Stimulated activated naive B cell treated with anti-CD40 and anti-IgM and Interleukin-4, amounts not matched to agents 10 μg/mL and 1 μg/mL and 100 μg/mL, for 72 hours (primary cell): ENCODE measurements at regions not wholly inside any gene's neighbourhood (a gene's known extent, or its start where the extent isn't known, plus 50 kb on each side); places are given as distances from the start of the nearest gene placed in this dataset.

Source experiments
- ATAC-seq, 2 donors: fragments of 150-1000 bp; cut with Tn5 transposase; replicated peaks; 2 replicates each; pipeline ENCODE4 v1.10.0; 2021; ENCODE audit warnings: moderate library complexity in 1 of 2
- DNase-seq: peaks from one replicate; pipeline ENCODE4 v3.0.0; 2021
- H3K27ac Mint-ChIP-seq: one replicate; pipeline ENCODE4 v1.8.0; 2022; ENCODE audit warnings: mild to moderate bottlenecking, mixed read lengths
- H3K27me3 Mint-ChIP-seq, 2 donors: one replicate each; pipeline ENCODE4 v1.8.0; 2022; ENCODE audit warnings: mixed read lengths in 2 of 2
- H3K36me3 Mint-ChIP-seq, 2 donors: one replicate each; pipeline ENCODE4 v1.8.0; 2022; ENCODE audit warnings: mixed read lengths in 2 of 2, mild to moderate bottlenecking in 1 of 2
- H3K4me1 Mint-ChIP-seq, 2 donors: one replicate each; pipeline ENCODE4 v1.8.0; 2022; ENCODE audit warnings: mixed read lengths in 2 of 2, mild to moderate bottlenecking in 1 of 2
- H3K4me3 Mint-ChIP-seq, 2 donors: one replicate each; pipeline ENCODE4 v1.8.0; 2022; ENCODE audit warnings: mild to moderate bottlenecking in 2 of 2, mixed read lengths in 2 of 2, moderate library complexity in 1 of 2
- H3K9me3 Mint-ChIP-seq, 2 donors: one replicate each; pipeline ENCODE4 v1.8.0; 2022; ENCODE audit warnings: mixed read lengths in 2 of 2, mild to moderate bottlenecking in 1 of 2

GRCh38 chr20:39364320-39364719, 402.2 kb downstream of the DHX35 start:
- Mint-ChIP-seq H3K9me3 (peaks cover 10 to 11% of the 10 kb centered on the region in 2 donors), H3K4me3 (no peak overlapping the region), H3K36me3 (no peaks in the 10 kb centered on the region), H3K4me1 (no peaks in the 10 kb centered on the region), H3K27me3 (peaks cover 15 to 16% of the 10 kb centered on the region in 2 donors), H3K27ac (no peak overlapping the region)
- no peak for DNase-seq
- ATAC-seq: no peak

GRCh38 chr20:39359981-39360620, 398.0 kb downstream of the DHX35 start:
- no peak overlapping the region for H3K4me3 Mint-ChIP-seq
- no peaks in the 10 kb centered on the region for H3K36me3 Mint-ChIP-seq
- no peak for ATAC-seq
- no peak overlapping the region for H3K27ac Mint-ChIP-seq
- no peak for DNase-seq
- H3K9me3 Mint-ChIP-seq: peaks cover 0 to 3% of the 10 kb centered on the region in 2 donors
- H3K27me3 Mint-ChIP-seq: peaks cover 4 to 10% of the 10 kb centered on the region in 2 donors
- H3K4me1 Mint-ChIP-seq: peaks cover 3 to 5% of the 10 kb centered on the region in 2 donors

- no peaks in the 10 kb centered on the region for H3K36me3 Mint-ChIP-seq
- ATAC-seq (peak; percentile 36 to 77), DNase-seq (no peak)
- no peak overlapping the region for H3K27ac Mint-ChIP-seq
- H3K27me3 Mint-ChIP-seq: peaks cover 4 to 6% of the 10 kb centered on the region in 2 donors
- H3K4me3 Mint-ChIP-seq: no peak overlapping the region
- H3K9me3 Mint-ChIP-seq: peaks cover 0 to 4% of the 10 kb centered on the region in 2 donors
- peaks cover 3 to 5% of the 10 kb centered on the region in 2 donors for H3K4me1 Mint-ChIP-seq
Measured at GRCh38 chr20:39358052-39358451, 395.9 kb downstream of the DHX35 start.

- no peak overlapping the region for H3K4me3 Mint-ChIP-seq
- DNase-seq (no peak), ATAC-seq (no peak)
- H3K27me3 Mint-ChIP-seq: peaks cover 4 to 10% of the 10 kb centered on the region in 2 donors
- peaks cover 3 to 5% of the 10 kb centered on the region in 2 donors for H3K4me1 Mint-ChIP-seq
- H3K27ac Mint-ChIP-seq: no peak overlapping the region
- peaks cover 0 to 4% of the 10 kb centered on the region in 2 donors for H3K9me3 Mint-ChIP-seq
- no peaks in the 10 kb centered on the region for H3K36me3 Mint-ChIP-seq
Measured at GRCh38 chr20:39356908-39357307, 394.8 kb downstream of the DHX35 start.

- H3K27me3 Mint-ChIP-seq: peaks cover 6 to 22% of the 10 kb centered on the region in 2 donors
- ATAC-seq (no peak), DNase-seq (no peak)
- no peak overlapping the region for H3K27ac Mint-ChIP-seq
- no peak overlapping the region for H3K4me3 Mint-ChIP-seq
- H3K36me3 Mint-ChIP-seq: peaks cover 0 to 3% of the 10 kb centered on the region in 2 donors
- H3K4me1 Mint-ChIP-seq: no peaks in the 10 kb centered on the region
- peaks cover 10 to 26% of the 10 kb centered on the region in 2 donors for H3K9me3 Mint-ChIP-seq
Measured at GRCh38 chr20:39349240-39349639, 387.1 kb downstream of the DHX35 start.

- Mint-ChIP-seq H3K27ac (no peak overlapping the region), H3K36me3 (peaks cover 0 to 3% of the 10 kb centered on the region in 2 donors), H3K4me1 (peaks cover 0 to under 1% of the 10 kb centered on the region in 2 donors), H3K9me3 (peaks cover 10 to 24% of the 10 kb centered on the region in 2 donors), H3K27me3 (peaks cover 3 to 16% of the 10 kb centered on the region in 2 donors), H3K4me3 (no peak overlapping the region)
- no peak for ATAC-seq
- DNase-seq: no peak
Measured at GRCh38 chr20:39347626-39348025, 385.5 kb downstream of the DHX35 start.

- no peak for ATAC-seq
- peaks cover 0 to 3% of the 10 kb centered on the region in 2 donors for H3K27me3 Mint-ChIP-seq
- peaks cover 3 to 7% of the 10 kb centered on the region in 2 donors for H3K9me3 Mint-ChIP-seq
- no peak for DNase-seq
- H3K27ac Mint-ChIP-seq: no peak overlapping the region
- H3K4me1 Mint-ChIP-seq: peaks cover 11 to 21% of the 10 kb centered on the region in 2 donors
- H3K4me3 Mint-ChIP-seq: no peak overlapping the region
- H3K36me3 Mint-ChIP-seq: no peaks in the 10 kb centered on the region
Measured at GRCh38 chr20:39342463-39342862, 380.3 kb downstream of the DHX35 start.

- Mint-ChIP-seq H3K4me1 (peaks cover 11 to 21% of the 10 kb centered on the region in 2 donors), H3K36me3 (no peaks in the 10 kb centered on the region), H3K27me3 (no peaks in the 10 kb centered on the region), H3K27ac (peak overlapping the region; percentile 26), H3K9me3 (peaks cover 3 to 4% of the 10 kb centered on the region in 2 donors), H3K4me3 (no peak overlapping the region)
- DNase-seq: peak; percentile 41
- peak; percentile 100 for ATAC-seq
Measured at GRCh38 chr20:39338469-39339376, 376.6 kb downstream of the DHX35 start.

GRCh38 chr20:39333211-39333610, 371.1 kb downstream of the DHX35 start:
- DNase-seq (no peak), ATAC-seq (no peak)
- no peak overlapping the region for H3K27ac Mint-ChIP-seq
- peaks cover 5 to 6% of the 10 kb centered on the region in 2 donors for H3K27me3 Mint-ChIP-seq
- H3K9me3 Mint-ChIP-seq: no peaks in the 10 kb centered on the region
- peaks cover 0 to under 1% of the 10 kb centered on the region in 2 donors for H3K4me1 Mint-ChIP-seq
- H3K36me3 Mint-ChIP-seq: no peaks in the 10 kb centered on the region
- no peak overlapping the region for H3K4me3 Mint-ChIP-seq

- H3K9me3 Mint-ChIP-seq: no peaks in the 10 kb centered on the region
- H3K27me3 Mint-ChIP-seq: peaks cover 11 to 16% of the 10 kb centered on the region in 2 donors
- no peak overlapping the region for H3K27ac Mint-ChIP-seq
- no peaks in the 10 kb centered on the region for H3K4me1 Mint-ChIP-seq
- H3K4me3 Mint-ChIP-seq: no peak overlapping the region
- no peak for ATAC-seq
- no peak for DNase-seq
- no peaks in the 10 kb centered on the region for H3K36me3 Mint-ChIP-seq
Measured at GRCh38 chr20:39328347-39328746, 366.2 kb downstream of the DHX35 start.

- no peaks in the 10 kb centered on the region for H3K36me3 Mint-ChIP-seq
- H3K4me1 Mint-ChIP-seq: no peaks in the 10 kb centered on the region
- no peaks in the 10 kb centered on the region for H3K9me3 Mint-ChIP-seq
- no peak overlapping the region for H3K4me3 Mint-ChIP-seq
- peaks cover 11 to 14% of the 10 kb centered on the region in 2 donors for H3K27me3 Mint-ChIP-seq
- H3K27ac Mint-ChIP-seq: no peak overlapping the region
- DNase-seq: no peak
- no peak for ATAC-seq
Measured at GRCh38 chr20:39326050-39326449, 363.9 kb downstream of the DHX35 start.

GRCh38 chr20:39318911-39319310, 356.8 kb downstream of the DHX35 start:
- ATAC-seq (no peak), DNase-seq (no peak)
- Mint-ChIP-seq H3K27me3 (peaks cover 9 to 17% of the 10 kb centered on the region in 2 donors), H3K4me3 (no peak overlapping the region), H3K4me1 (no peaks in the 10 kb centered on the region), H3K9me3 (peaks cover 0 to 2% of the 10 kb centered on the region in 2 donors), H3K27ac (no peak overlapping the region), H3K36me3 (no peaks in the 10 kb centered on the region)

GRCh38 chr20:39312676-39313075, 350.5 kb downstream of the DHX35 start:
- DNase-seq (no peak), ATAC-seq (no peak)
- Mint-ChIP-seq H3K27me3 (peaks cover 4 to 13% of the 10 kb centered on the region in 2 donors), H3K4me1 (peaks cover 6 to 9% of the 10 kb centered on the region in 2 donors), H3K9me3 (peaks cover 6% of the 10 kb centered on the region in 2 donors), H3K4me3 (no peak overlapping the region), H3K27ac (no peak overlapping the region), H3K36me3 (no peaks in the 10 kb centered on the region)

GRCh38 chr20:39311851-39312506, 349.8 kb downstream of the DHX35 start:
- Mint-ChIP-seq H3K27me3 (peaks cover 0 to 13% of the 10 kb centered on the region in 2 donors), H3K9me3 (peaks cover 4 to 6% of the 10 kb centered on the region in 2 donors), H3K4me1 (peaks cover 6 to 9% of the 10 kb centered on the region in 2 donors), H3K36me3 (no peaks in the 10 kb centered on the region), H3K27ac (no peak overlapping the region), H3K4me3 (no peak overlapping the region)
- ATAC-seq (no peak), DNase-seq (no peak)
